Upper lobe of right lung (tissue), 1 donor: ENCODE measurements at regions not wholly inside any gene's neighbourhood (a gene's known extent, or its start where the extent isn't known, plus 50 kb on each side); places are given as distances from the start of the nearest gene placed in this dataset.

ENCODE experiments used
- ATAC-seq: fragments of 200-7000 bp; cut with Tn5 transposase; one replicate; pipeline ENCODE4 v1.9.1; 2020; ENCODE audit warnings: mild to moderate bottlenecking, moderate library complexity
- DNase-seq: peaks from one replicate; pipeline ENCODE4 v3.0.0-alpha.2; 2020
- H3K27ac ChIP-seq: fragments of 200-600 bp; one replicate; pipeline ENCODE4 v1.8.0; 2022
- H3K27me3 ChIP-seq: fragments of 200-600 bp; one replicate; pipeline ENCODE4 v1.8.0; 2022; ENCODE audit warnings: mild to moderate bottlenecking
- H3K36me3 ChIP-seq: fragments of 200-600 bp; one replicate; pipeline ENCODE4 v1.8.0; 2022
- H3K4me1 ChIP-seq: fragments of 200-600 bp; one replicate; pipeline ENCODE4 v1.8.0; 2022
- H3K4me3 ChIP-seq: fragments of 200-600 bp; one replicate; pipeline ENCODE4 v1.8.0; 2022; ENCODE audit warnings: mild to moderate bottlenecking
- H3K9me3 ChIP-seq: fragments of 200-600 bp; one replicate; pipeline ENCODE4 v1.8.0; 2022
- intact Hi-C: fragments of 100-400 bp; cut with DNase I; formaldehyde crosslinking; loops from one replicate; pipeline ENCODE4 v1.11.0; 2022
- TF ChIP-seq, protein P1 (sequence below): fragments of 200-600 bp; IDR thresholded peaks from one replicate; pipeline ENCODE4 v1.8.0; 2022; ENCODE audit warnings: antibody characterized with exemption
- donor health status: DM: no; HTN: yes; CAD: no; lungs with severe emphysema.

DNA sequence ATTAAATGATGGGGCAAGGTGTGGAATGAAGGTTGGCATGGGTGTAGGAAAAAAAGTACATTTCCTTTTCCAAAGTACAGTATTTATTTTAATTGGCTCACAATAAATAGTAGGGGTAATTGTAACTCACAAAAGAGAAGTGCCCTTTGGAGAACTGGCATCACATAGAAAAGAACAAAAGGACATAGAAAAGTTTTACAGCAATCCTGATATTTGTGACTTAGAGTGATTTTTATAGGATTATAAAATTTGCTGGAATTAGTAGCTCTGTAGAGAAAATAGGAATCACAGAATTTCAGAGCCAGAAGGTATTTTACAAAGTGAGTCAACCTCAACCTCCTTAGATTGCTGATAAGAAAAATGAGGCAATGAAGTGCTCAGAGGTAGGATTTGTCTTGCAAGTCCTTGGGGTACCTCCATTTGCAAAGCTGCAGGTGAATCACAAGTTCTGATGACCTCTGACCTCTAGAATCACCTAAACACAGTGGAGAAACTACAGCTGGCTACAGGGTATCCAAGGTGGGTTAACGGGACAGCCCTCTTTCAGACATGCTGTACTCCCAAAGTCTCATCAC is 133.6 kb downstream of the SOCS6 start:
- Histone ChIP-seq H3K27me3 (no peaks in the 10 kb centered on the region), H3K4me3 (no peak overlapping the region), H3K36me3 (no peaks in the 10 kb centered on the region), H3K9me3 (no peaks in the 10 kb centered on the region), H3K4me1 (peaks cover 38% of the 10 kb centered on the region), H3K27ac (no peak overlapping the region)
- ATAC-seq = no peak
- TF ChIP-seq, protein P1, sequence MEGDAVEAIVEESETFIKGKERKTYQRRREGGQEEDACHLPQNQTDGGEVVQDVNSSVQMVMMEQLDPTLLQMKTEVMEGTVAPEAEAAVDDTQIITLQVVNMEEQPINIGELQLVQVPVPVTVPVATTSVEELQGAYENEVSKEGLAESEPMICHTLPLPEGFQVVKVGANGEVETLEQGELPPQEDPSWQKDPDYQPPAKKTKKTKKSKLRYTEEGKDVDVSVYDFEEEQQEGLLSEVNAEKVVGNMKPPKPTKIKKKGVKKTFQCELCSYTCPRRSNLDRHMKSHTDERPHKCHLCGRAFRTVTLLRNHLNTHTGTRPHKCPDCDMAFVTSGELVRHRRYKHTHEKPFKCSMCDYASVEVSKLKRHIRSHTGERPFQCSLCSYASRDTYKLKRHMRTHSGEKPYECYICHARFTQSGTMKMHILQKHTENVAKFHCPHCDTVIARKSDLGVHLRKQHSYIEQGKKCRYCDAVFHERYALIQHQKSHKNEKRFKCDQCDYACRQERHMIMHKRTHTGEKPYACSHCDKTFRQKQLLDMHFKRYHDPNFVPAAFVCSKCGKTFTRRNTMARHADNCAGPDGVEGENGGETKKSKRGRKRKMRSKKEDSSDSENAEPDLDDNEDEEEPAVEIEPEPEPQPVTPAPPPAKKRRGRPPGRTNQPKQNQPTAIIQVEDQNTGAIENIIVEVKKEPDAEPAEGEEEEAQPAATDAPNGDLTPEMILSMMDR = no peak
- intact Hi-C loops = loop anchor here (10.0 kb wide), 1 partner anchor 228 kb away; no protein-coding TSS in a partner anchor
- DNase-seq = no peak

DNA sequence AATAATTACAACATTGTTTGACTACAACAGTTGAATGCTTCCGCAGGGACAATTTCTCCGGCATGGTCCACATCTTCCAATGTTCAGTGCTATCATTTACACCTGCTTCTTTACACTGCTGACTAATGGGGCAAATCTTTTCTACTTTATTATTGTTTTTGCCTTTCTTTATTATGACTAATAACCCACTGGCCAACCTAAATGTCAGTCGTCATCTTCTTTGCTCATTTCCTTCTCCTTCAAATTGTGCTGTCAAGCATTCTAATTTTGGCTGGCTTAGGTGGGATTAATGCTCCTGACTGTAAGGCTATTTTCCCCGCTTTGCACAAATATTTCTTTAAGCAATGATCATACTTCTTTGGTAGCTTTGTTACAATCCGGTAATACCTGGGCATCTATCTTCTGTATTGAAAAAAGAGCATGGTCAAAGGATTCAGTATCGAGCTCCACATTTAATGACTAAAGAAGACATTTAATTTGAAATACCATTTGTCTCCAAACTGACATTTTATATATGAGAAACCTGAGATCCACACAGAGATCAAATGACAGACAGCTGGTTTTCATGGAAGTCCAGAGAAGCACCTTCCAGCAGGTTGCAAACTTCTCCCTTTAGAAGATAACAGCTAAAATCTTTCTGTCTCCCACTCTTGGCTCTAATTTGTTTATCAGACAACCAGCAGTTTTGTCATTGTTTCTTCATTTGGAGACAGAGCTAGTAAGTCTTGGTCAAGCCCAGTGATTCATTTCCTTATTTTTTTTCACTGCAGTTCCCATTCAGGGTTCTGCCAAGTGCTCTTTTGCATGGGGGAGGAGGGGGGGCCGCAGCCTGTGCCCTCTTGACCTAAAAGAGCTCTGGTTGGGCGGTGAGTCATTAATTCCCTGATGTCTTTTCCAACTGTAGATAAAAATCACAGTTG is 132.9 kb downstream of the SOCS6 start:
- Histone ChIP-seq H3K4me3 (no peak overlapping the region), H3K27me3 (no peaks in the 10 kb centered on the region), H3K27ac (peak overlapping the region; percentile 28), H3K36me3 (no peaks in the 10 kb centered on the region), H3K4me1 (peaks cover 38% of the 10 kb centered on the region), H3K9me3 (no peaks in the 10 kb centered on the region)
- intact Hi-C loops = loop anchor here (10.0 kb wide), 1 partner anchor 227 kb away; no protein-coding TSS in a partner anchor
- DNase-seq (peak; percentile 90), ATAC-seq (peak; percentile 94)
- TF ChIP-seq, protein P1 = no peak

DNA sequence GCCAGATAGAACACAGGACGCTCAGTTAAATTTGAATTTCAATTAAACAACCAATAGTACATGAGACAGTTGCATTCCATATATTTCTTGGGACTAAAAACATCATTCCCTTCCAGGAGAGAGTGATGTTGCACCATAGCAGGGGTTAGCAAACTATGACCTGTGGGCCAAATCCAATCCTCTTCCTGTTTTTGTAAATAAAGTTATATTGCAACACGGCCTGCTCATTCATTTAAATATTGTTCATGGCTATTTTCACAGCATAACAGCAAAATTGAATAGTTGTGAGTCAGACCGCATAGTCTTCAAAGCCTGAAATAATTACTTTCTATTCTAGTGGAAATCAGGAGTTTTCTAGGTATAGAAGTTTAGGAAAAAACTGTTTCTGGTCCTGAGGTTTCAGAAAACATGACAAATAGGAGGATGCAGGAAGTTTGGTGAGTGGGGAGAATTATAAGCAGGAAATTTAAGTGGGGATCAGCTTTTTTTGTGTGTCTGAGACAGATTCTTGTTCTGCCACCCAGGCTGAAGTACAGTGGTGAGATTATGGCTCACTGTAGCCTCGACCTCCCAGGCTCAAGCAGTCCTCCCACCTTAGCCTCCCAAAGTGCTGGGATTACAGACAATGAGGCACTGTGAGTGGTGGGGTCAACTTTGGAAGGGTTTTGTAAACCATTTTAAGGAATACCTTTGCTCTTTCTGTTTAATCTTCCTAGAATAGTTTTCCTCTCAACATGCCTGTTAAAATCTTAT is 131.5 kb downstream of the SOCS6 start:
- Histone ChIP-seq H3K27me3 (no peaks in the 10 kb centered on the region), H3K36me3 (no peaks in the 10 kb centered on the region), H3K27ac (peak overlapping the region; percentile 25), H3K9me3 (no peaks in the 10 kb centered on the region), H3K4me3 (no peak overlapping the region), H3K4me1 (peaks cover 38% of the 10 kb centered on the region)
- no peak for DNase-seq
- intact Hi-C loops = loop anchor here (10.0 kb wide), 1 partner anchor 226 kb away; no protein-coding TSS in a partner anchor
- TF ChIP-seq, protein P1 = no peak
- peak; percentile 10 for ATAC-seq

DNA sequence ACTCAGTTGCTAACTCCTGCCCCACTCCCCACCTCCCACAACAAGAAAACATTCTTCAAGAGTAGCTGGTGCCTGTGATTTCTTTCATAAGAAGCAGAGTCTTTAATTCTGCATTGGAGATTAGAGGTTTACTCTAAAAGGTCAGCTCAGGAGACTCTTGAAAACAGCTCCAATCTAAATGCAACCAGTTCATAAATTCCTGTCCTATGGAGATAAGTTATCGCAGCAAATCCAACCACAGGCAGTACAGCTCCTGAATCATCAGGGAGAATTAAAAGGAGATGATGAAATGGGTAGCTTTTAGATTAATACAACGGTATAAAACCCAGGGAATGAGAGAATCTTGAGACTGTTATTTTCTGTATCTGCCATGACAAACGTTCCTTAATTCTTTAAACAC is 130.7 kb downstream of the SOCS6 start:
- H3K9me3 ChIP-seq = no peaks in the 10 kb centered on the region
- peaks cover 38% of the 10 kb centered on the region for H3K4me1 ChIP-seq
- H3K27ac ChIP-seq = no peak overlapping the region
- DNase-seq (no peak), ATAC-seq (no peak)
- TF ChIP-seq, protein P1 = no peak
- intact Hi-C loops = no loop called here
- no peaks in the 10 kb centered on the region for H3K27me3 ChIP-seq
- H3K4me3 ChIP-seq = no peak overlapping the region
- no peaks in the 10 kb centered on the region for H3K36me3 ChIP-seq

DNA sequence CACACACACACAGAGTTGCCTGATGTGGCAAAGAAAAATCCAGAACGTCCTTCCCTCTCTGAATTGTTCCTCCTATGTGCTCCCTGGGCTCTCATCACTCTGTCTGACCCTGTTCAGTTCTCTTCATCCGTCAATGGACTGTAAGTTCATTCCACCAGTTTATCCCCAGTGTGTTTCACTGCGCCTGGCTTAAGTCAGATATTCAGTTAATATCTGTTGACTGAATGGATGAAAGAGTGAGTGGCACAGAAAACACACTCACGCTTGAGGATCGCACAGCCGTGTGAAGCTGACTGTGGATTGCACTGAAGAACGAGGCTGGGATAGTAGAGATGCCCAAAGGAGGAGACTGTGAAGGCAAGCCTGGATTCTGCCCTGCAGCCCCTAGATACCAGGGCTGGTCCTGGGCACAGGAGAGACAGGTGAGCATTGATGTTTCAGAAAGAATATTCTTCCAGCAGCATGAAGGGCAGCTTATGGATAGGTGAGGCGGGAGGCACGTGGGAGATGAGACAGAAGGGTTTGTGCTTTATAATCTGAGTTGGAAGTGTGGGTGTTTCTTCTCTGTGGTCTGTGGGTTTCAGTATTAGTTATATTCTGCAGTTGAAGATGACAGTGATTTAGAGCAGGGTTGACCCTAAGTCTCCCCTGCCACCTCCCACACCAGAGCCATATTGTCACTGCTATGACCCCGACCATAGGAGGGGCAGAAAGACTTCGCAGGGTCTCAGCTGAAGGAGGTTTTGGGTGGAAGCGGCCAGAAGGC is 129.9 kb downstream of the SOCS6 start:
- DNase-seq = no peak
- TF ChIP-seq, protein P1 = no peak
- Histone ChIP-seq H3K27ac (no peak overlapping the region), H3K9me3 (no peaks in the 10 kb centered on the region), H3K4me1 (peaks cover 34% of the 10 kb centered on the region), H3K27me3 (no peaks in the 10 kb centered on the region), H3K4me3 (no peak overlapping the region), H3K36me3 (no peaks in the 10 kb centered on the region)
- ATAC-seq = no peak
- intact Hi-C loops = no loop called here
